DMS53 treated with DMSO at 0.1 percent for 48 hours (cell line): ENCODE measurements at regions not wholly inside any gene's neighbourhood (a gene's known extent, or its start where the extent isn't known, plus 50 kb on each side); places are given as distances from the start of the nearest gene placed in this dataset.
"Not testable (repeated sequence)": the region's sequence is repeated elsewhere in the genome, so short reads cannot be mapped to it uniquely, and the experiment has no call there.

ENCODE experiments used
- DNase-seq: peaks from one replicate; lab custom pipeline; 2025; ENCODE audit not compliant: unreplicated experiment; lab: John Stamatoyannopoulos, UW

DNA sequence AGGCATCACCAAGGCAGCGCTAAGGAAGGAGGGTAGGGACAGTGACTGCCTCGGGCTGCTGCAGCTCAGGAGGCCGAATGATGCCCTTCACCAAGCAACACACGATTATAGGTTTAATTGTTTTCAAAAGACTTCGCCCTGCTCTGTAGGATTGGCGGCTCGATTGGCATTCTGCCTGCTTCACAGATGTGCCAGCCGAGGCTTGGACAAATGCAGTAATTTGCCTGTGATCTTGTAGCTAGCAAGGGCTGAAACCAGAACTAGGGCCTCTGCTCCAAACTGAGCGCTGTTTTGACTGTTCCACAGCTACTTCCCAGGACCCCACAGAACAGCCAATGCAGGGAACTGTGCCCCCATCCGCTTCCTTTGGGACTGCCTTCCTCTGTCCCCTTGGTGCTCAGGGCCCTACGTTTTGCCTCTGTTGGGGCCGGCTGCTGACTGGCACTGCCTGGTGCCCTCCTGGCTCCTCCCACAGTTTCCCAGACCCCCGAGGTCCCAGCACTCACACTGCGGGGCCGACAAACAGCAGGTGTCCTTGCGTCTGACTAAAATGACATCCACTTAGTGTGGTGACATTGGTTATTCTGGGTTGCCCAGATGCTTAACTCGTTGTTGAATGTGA lies 62.6 kb upstream of the EN2 start:
- no peak for DNase-seq

DNA sequence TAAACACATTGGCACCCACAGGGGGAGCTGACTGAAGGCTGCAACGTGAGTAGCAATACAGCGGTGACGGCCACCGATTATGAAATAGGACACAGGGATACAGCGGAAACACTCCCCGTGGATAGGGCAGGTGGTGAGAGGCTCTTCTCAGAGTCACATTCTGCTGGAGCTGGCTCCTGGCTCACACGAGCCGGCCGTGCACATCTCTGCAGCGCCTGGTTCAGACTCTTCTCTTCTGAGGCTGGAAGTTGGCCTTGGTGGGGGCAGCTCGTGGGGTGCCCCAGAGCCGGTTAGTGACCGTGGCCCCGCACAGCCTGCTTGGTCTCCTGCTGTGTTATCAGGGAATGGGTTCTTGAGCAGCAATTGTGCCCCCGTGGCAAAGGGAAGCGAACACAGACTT lies 61.3 kb upstream of the EN2 start:
- DNase-seq: no peak

DNA sequence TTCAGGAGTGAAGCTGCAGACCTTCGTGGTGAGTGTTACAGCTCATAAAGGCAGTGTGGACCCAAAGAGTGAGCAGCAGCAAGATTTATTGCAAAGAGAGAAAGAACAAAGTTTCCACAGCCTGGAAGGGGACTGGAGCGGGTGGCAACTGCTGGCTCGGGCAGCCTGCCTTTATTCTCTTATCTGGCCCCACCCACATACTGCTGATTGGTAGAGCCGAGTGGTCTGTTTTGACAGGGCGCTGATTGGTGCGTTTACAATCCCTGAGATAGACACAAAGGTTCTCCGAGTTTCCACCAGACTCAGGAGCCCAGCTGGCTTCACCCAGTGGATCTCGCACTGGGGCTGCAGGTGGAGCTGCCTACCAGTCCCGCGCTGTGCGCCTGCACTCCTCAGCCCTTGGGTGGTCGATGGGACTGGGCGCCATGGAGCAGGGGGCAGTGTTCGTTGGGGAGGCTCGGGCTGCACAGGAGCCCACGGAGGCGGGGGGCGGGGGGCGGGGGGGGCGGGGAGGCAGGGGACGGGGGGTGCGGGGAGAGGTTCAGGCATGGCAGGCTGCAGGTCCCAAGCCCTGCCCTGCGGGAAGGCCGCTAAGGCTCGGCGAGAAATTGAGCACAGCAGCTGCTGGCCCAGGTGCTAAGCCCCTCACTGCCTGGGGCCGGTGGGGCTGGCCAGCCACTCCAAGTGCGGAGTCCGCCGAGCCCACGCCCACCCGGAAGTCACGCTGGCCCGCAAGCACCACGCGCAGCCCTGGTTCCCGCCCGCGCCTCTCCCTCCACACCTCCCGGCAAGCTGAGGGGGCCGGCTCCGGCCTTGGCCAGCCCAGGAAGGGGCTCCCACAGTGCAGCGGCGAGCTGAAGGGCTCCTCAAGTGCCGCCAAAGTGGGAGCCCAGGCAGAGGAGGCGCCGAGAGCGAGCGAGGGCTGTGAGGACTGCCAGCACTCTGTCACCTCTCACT lies 59.9 kb upstream of the EN2 start:
- not testable (repeated sequence) for DNase-seq

DNA sequence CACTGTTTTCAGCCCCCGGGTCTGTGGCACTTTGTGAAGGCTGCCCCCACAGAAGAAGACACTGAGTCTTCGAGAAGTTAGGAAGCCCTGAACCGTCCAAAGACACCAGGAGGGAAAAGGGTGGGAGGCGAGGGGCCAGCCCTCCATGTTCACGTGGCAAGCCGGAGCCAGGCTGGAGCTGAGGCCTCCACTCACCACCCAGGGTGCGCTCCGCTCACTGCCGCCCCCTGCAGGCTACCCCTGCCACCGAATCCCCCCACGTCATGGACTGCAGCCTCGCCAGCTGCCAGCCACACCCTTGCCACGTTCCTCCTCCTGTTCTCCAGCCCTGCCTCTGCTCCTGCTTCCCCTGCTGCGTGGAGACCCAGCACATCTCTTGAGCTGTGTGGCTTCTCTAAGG lies 59.0 kb upstream of the EN2 start:
- no peak for DNase-seq

DNA sequence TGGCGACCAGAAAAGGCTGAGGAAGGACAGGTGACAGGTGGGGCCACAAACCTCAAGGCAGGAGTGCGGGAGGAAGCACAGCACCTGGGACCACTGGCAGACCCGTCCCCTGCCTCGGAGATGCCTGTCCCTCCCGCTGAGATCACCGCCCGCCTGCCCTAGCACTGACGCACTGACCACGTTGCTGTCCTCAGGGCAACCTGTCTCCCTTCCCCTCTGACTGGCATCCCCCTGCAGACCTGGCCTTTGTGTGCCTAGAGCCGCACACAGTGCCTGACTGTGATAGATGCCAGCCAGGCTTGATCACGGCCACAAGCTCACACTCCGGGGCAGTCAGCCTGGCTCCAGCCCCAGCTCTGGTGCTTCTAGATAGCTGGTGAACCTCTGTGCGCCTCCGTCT lies 58.4 kb upstream of the EN2 start:
- no peak for DNase-seq

DNA sequence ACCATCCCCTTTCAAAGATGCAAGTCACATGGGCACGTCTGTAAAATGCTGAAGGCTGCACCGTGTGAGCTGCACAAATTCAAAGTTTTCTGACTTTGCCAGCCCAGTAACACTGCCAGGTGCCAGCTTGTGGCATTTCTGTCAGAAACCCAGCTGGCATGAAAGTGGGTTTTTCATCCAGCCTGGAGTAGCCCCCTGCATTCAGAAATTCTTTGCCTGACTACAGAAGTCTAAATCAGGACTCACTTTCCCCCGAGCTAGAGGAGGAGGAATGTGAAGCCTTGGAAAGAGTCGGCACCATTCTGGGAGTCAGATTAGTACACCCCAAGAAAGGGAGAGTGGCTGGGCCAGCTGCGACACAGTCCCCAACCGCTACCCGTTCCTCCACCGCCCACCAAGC lies 56.7 kb upstream of the EN2 start:
- DNase-seq: no peak

DNA sequence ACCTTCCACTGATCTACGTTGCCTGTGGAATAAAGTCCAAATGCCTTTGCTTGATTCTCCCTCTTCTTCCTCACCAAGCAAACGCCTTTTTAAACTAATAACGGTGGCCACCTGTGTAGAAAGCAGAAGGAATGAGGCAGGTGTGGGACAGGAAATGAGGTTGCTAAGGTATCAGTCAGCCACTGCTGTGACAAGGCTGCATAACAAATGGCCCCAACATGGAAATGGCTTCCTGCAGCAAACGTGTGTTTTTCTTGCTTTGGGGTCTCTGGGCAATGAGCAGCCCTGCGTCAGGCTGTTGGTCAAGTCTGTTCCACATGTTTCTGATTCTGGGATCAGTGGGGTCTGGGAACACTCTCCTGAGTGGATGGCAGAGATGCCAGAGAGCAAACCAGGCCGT lies 56.0 kb upstream of the EN2 start:
- DNase-seq: no peak

DNA sequence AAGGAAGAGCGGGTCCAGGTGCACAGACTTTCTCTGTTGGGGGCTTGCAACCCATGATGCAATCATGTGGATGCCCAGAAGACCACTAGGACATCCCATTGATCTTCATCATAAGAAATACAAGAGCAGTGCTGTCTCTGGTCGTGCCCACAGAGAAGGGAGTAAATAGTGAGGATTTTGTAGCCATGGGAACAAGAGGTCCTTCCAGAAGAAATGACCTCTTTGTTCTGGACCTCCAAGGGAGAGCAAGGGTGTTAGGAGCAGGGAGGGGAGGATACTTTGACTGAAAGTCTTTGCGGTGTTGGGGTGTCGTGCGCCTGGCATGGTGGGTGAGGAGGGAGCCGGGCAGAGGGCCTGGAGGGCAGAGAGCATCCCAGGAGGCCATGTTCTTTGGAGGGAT lies 55.0 kb upstream of the EN2 start:
- DNase-seq: no peak

DNA sequence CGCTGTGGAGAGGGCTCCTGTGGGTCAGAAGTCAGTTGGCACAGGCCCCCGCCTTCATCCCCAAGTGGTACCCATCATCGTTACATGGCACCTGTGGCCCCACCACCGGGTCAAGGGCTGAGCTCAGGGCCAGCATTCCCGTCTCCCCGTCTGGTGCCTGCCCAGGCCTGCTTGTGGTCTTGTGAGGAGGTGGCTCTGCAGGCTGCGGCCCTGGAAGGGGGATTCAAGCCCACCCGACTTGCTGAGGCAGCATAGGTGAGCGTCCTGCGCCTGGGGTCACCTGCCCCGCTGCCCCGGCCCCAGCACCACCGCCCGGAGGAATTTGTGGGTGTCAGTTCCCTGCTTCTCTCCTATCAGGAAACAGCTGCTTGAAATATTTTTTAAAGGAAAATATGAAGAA lies 53.0 kb upstream of the EN2 start:
- no peak for DNase-seq

DNA sequence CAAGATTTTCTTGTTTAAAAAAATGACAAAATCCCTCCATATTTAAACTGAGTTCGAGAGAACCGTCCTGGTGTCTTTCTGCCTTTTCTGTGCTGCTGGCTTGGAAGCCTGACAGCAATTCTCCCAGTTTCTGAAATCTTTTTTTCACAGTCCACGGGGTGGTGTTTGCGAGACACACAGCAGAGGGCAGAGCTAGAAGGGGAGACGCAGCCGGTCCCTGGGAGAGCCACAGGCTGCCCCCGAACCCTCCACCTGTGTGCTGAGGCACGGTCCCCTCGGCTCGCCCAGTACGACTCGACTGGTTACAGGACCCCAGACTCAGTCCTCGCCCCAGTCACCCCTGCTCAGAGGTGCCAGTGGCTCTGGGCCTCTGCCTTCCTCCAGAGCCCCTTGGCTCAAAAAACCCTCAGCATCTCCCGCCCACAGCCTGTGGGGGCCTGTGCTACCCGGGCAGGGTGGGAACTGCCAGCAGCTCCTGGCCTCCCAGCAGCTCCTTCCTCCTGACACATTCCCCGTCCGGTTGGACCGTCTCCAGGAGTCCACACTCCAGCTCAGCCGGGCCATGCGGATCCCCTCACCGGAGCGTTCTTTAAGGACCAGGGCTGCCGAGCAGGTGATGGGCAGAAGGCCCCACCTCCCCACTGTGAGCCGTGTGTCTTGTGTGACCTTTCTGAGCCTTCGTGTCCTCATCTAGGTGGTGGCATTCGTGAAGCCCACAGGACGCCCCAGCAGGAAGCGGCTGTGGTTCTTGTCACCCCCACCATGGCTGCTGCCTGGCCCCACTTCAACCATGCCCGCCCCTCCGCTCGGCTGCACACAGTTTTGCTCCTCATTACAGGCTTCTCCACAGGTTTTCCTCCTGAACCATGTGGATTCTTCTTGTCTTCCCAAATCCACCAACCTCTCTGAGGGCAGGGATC lies 52.3 kb upstream of the EN2 start:
- no peak for DNase-seq

DNA sequence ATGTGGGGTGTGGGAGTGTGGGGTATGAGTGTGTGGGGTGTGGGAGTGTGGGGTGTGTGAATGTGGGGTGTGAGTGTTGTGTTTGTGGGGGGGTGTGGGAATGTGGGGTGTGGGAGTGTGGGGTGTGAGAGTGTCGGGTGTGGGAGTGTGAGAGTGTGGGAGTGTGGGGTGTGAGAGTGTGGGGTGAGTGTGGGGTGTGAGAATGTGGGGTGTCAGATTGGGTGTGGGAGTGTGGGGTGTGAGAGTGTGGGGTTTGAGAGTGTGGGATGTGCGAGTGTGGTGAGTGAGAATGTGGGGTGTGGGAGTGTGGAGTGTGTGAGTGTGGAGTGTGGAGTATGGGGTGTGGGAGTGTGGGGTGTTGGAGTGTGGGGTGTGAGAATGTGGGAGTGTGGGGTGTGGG lies 50.1 kb upstream of the EN2 start:
- no peak for DNase-seq
